Endothelial cell (in vitro differentiated cells): ENCODE measurements at regions not wholly inside any gene's neighbourhood (a gene's known extent, or its start where the extent isn't known, plus 50 kb on each side); places are given as distances from the start of the nearest gene placed in this dataset.
A peak's percentile ranks its signal among the peaks of the same experiment; 100 is the strongest.
"Not testable (repeated sequence)": the region's sequence is repeated elsewhere in the genome, so short reads cannot be mapped to it uniquely, and the experiment has no call there.

ENCODE experiments used
- DNase-seq: peaks from one replicate; pipeline ENCODE4 v3.0.0; 2021; ENCODE audit warnings: low spot score
- H3K27ac Mint-ChIP-seq: one replicate; pipeline ENCODE4 v1.8.0; 2021; ENCODE audit warnings: mixed read lengths, inconsistent platforms; ENCODE audit not compliant: unreplicated experiment
- H3K27me3 Mint-ChIP-seq: one replicate; pipeline ENCODE4 v1.8.0; 2021; ENCODE audit warnings: mild to moderate bottlenecking, moderate library complexity, mixed read lengths, inconsistent platforms; ENCODE audit not compliant: unreplicated experiment
- H3K36me3 Mint-ChIP-seq: one replicate; pipeline ENCODE4 v1.8.0; 2021; ENCODE audit warnings: mild to moderate bottlenecking, low read depth, mixed read lengths, inconsistent platforms; ENCODE audit not compliant: unreplicated experiment
- H3K4me1 Mint-ChIP-seq: one replicate; pipeline ENCODE4 v1.8.0; 2021; ENCODE audit warnings: mild to moderate bottlenecking, mixed read lengths, inconsistent platforms; ENCODE audit not compliant: unreplicated experiment
- H3K4me3 Mint-ChIP-seq: one replicate; pipeline ENCODE4 v1.8.0; 2021; ENCODE audit warnings: mild to moderate bottlenecking, mixed read lengths, inconsistent platforms; ENCODE audit not compliant: unreplicated experiment
- H3K9me3 Mint-ChIP-seq: one replicate; pipeline ENCODE4 v1.8.0; 2021; ENCODE audit warnings: mixed read lengths, inconsistent platforms; ENCODE audit not compliant: unreplicated experiment
- TF ChIP-seq, protein P1 (sequence below): fragments of 200-600 bp; sonication (generic); IDR thresholded peaks from one replicate; pipeline ENCODE4 v1.5.0; 2021; ENCODE audit warnings: antibody characterized with exemption; ENCODE audit not compliant: unreplicated experiment

DNA sequence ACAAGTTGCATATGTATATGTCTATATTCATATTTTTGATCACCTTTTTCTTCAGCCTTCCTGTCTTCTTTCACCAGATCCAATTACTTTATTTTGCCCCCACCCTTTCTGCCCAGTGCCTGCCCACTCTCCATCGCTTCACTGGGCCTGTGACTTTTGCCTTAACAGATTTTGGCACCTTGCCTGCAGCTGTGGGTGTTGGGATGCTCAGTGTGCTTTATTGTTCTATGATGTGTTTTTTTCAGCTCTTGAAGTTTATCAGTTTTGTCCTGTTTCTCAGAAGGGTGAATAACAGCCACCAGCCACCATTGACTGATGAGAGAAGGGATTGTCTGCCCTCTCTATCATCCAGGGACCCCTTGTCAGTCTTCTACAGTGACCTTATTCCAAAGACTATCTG is 77.2 kb upstream of the GALNT7 start:
- H3K36me3 Mint-ChIP-seq = no peaks in the 10 kb centered on the region
- H3K4me3 Mint-ChIP-seq = no peak overlapping the region
- peaks cover 9% of the 10 kb centered on the region for H3K4me1 Mint-ChIP-seq
- H3K27ac Mint-ChIP-seq = no peak overlapping the region
- H3K27me3 Mint-ChIP-seq = no peaks in the 10 kb centered on the region
- TF ChIP-seq, protein P1, sequence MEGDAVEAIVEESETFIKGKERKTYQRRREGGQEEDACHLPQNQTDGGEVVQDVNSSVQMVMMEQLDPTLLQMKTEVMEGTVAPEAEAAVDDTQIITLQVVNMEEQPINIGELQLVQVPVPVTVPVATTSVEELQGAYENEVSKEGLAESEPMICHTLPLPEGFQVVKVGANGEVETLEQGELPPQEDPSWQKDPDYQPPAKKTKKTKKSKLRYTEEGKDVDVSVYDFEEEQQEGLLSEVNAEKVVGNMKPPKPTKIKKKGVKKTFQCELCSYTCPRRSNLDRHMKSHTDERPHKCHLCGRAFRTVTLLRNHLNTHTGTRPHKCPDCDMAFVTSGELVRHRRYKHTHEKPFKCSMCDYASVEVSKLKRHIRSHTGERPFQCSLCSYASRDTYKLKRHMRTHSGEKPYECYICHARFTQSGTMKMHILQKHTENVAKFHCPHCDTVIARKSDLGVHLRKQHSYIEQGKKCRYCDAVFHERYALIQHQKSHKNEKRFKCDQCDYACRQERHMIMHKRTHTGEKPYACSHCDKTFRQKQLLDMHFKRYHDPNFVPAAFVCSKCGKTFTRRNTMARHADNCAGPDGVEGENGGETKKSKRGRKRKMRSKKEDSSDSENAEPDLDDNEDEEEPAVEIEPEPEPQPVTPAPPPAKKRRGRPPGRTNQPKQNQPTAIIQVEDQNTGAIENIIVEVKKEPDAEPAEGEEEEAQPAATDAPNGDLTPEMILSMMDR = no peak
- H3K9me3 Mint-ChIP-seq = no peaks in the 10 kb centered on the region
- no peak for DNase-seq

DNA sequence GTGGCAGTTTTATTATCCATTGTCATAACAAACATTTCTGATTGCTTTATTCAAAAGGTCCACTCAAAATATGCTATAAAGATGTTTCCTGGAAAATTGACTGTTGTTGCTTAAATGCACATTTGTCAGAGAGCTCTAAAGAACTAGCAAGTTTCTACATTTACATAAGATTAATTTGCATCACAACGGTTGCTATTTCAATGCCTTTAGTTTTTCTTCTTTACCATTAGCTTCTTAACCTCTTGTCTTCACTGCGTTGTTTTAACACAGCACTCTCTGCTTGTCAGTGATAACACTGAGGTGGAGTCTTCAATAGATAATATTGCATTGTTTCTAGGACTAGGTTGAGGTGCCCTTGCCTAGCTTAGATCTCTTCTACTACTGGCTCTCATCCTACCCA is 76.7 kb upstream of the GALNT7 start:
- H3K4me3 Mint-ChIP-seq = no peak overlapping the region
- H3K27ac Mint-ChIP-seq = no peak overlapping the region
- TF ChIP-seq, protein P1 = no peak
- no peaks in the 10 kb centered on the region for H3K27me3 Mint-ChIP-seq
- H3K4me1 Mint-ChIP-seq = peaks cover 7% of the 10 kb centered on the region
- H3K9me3 Mint-ChIP-seq = no peaks in the 10 kb centered on the region
- no peaks in the 10 kb centered on the region for H3K36me3 Mint-ChIP-seq
- DNase-seq = no peak

DNA sequence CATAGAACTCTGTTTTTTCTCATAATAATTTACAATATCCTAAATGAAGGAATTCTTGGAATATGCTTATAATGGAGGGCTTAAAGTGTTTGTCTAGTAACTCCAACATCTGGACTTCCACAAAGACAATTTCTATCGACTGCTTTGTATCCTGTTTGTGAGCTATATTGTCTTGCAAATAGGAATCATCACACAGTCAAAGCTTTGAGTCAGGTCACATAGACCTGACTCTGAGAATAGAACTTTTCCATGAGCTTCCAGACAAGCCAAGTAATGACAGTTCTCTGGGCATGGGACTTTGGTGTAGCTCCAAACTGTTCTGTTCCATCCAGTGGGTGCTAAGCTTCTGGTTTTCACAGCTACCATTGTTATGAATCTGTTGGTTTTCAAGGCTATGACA is 75.2 kb upstream of the GALNT7 start:
- TF ChIP-seq, protein P1 = no peak
- Mint-ChIP-seq H3K27ac (no peak overlapping the region), H3K4me1 (peaks cover 7% of the 10 kb centered on the region), H3K4me3 (no peak overlapping the region), H3K9me3 (no peaks in the 10 kb centered on the region), H3K27me3 (no peaks in the 10 kb centered on the region), H3K36me3 (peaks cover 3% of the 10 kb centered on the region)
- DNase-seq = no peak

DNA sequence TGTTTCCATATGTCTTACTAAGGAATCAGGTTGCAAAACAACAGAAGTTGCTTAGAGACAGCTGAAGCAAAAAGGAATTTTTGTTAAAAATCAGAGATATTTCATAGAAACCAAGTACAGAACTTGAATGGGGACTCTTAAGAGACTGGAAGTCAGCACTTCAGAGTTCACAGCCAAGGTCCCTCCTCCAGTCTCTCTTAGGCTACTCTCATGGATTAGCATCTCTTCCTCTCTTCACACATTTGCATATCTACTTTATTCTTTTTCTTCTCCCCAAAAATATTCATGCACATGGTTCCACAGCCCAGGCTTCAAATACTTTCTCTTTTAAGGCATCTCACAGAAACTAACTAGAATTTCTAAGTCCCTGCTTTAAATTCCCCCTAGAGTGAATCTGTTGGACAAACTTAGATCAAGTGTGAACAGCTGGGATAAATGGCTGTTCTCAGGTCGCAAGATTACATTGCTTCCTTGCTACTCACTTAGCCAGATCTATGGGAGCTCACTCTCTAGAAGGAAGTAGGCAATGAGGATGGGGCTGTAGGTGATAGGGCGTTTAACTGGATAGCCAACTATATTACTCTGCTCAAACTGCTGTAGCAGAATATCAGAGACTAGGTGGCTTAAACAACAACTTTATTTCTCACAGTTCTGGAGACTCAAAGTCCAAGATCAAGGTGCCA is 73.7 kb upstream of the GALNT7 start:
- H3K36me3 Mint-ChIP-seq = peaks cover 8% of the 10 kb centered on the region
- no peaks in the 10 kb centered on the region for H3K27me3 Mint-ChIP-seq

DNA sequence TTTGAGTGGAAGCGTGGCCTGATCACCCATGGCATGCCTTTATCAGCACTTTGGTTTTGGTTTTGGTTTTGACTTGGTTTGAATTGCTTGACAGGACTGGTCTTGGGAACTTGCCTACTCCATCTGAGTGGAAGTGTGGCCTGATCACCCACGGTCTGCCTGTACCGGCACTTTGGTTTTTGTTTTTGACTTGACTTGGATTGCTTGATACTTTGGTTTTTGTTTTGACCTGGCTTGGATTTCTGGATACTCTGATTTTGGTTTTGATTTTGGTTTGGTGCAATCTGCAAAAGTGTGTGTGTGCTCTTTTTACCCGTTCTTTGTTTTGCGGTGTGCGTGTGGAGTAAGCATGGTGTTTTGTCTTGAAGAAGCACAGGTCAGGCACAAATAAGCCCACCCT is 69.2 kb upstream of the GALNT7 start:
- H3K4me1 Mint-ChIP-seq = peaks cover 14% of the 10 kb centered on the region

More for the DNA sequence above, 73.7 kb upstream of the GALNT7 start:
- DNase-seq = no peak
- no peak overlapping the region for H3K4me3 Mint-ChIP-seq
- no peak overlapping the region for H3K27ac Mint-ChIP-seq
- peaks cover 13% of the 10 kb centered on the region for H3K4me1 Mint-ChIP-seq
- TF ChIP-seq, protein P1 = no peak
- no peaks in the 10 kb centered on the region for H3K9me3 Mint-ChIP-seq

More for the DNA sequence above, 69.2 kb upstream of the GALNT7 start:
- not testable (repeated sequence) for DNase-seq, H3K36me3 Mint-ChIP-seq, H3K9me3 Mint-ChIP-seq, H3K27ac Mint-ChIP-seq, H3K27me3 Mint-ChIP-seq
- peak overlapping the region; percentile 15 for H3K4me3 Mint-ChIP-seq
